ENCODE measurements at regions not wholly inside any gene's neighbourhood (a gene's known extent, or its start where the extent isn't known, plus 50 kb on each side); places are given as distances from the start of the nearest gene placed in this dataset.

GRCh38 chr6:77063494-77063893, 399.8 kb downstream of the HTR1B start:
- Histone ChIP-seq H3K27ac (no peak overlapping the region), H3K27me3 (replicated peaks; ENCODE audit: insufficient read depth) (no peaks in the 10 kb centered on the region), H3K36me3 (no peaks in the 10 kb centered on the region), H3K4me3 (no peak overlapping the region), H3K4me1 (ENCODE audit: control insufficient read depth in 1 of 2, low read depth in 2 of 2) (no peaks in the 10 kb centered on the region), H3K9me3 (no peaks in the 10 kb centered on the region)
- no peak for DNase-seq (ENCODE audit: low spot score)
- no peak for TF ChIP-seq CTCF (IDR thresholded peaks at IDR 0.05)
- no peak for ATAC-seq (ENCODE audit: insufficient number of reproducible peaks, low FRiP score, low read depth)

- ATAC-seq (ENCODE audit: insufficient number of reproducible peaks, low FRiP score, low read depth): no peak
- no peak overlapping the region for H3K4me3 ChIP-seq
- H3K36me3 ChIP-seq: no peaks in the 10 kb centered on the region
- TF ChIP-seq CTCF (IDR thresholded peaks at IDR 0.05): no peak
- no peak overlapping the region for H3K27ac ChIP-seq
- no peaks in the 10 kb centered on the region for H3K9me3 ChIP-seq
- no peak for DNase-seq (ENCODE audit: low spot score)
- H3K4me1 ChIP-seq (ENCODE audit: control insufficient read depth in 1 of 2, low read depth in 2 of 2): no peaks in the 10 kb centered on the region
- no peaks in the 10 kb centered on the region for H3K27me3 ChIP-seq (replicated peaks; ENCODE audit: insufficient read depth)
These were observed 407.6 kb downstream of the HTR1B start for GRCh38 chr6:77055711-77056110.

- no peak for TF ChIP-seq CTCF (IDR thresholded peaks at IDR 0.05)
- Histone ChIP-seq H3K4me3 (no peak overlapping the region), H3K9me3 (no peaks in the 10 kb centered on the region), H3K27me3 (replicated peaks; ENCODE audit: insufficient read depth) (no peaks in the 10 kb centered on the region), H3K4me1 (ENCODE audit: control insufficient read depth in 1 of 2, low read depth in 2 of 2) (no peaks in the 10 kb centered on the region), H3K36me3 (no peaks in the 10 kb centered on the region), H3K27ac (no peak overlapping the region)
- no peak for ATAC-seq (ENCODE audit: insufficient number of reproducible peaks, low FRiP score, low read depth)
- no peak for DNase-seq (ENCODE audit: low spot score)
These were observed 422.6 kb downstream of the HTR1B start for GRCh38 chr6:77040568-77041195.

- no peak for TF ChIP-seq CTCF (IDR thresholded peaks at IDR 0.05)
- H3K27me3 ChIP-seq (replicated peaks; ENCODE audit: insufficient read depth): no peaks in the 10 kb centered on the region
- no peak overlapping the region for H3K4me3 ChIP-seq
- no peaks in the 10 kb centered on the region for H3K4me1 ChIP-seq (ENCODE audit: control insufficient read depth in 1 of 2, low read depth in 2 of 2)
- ATAC-seq (ENCODE audit: insufficient number of reproducible peaks, low FRiP score, low read depth): no peak
- no peak for DNase-seq (ENCODE audit: low spot score)
- no peak overlapping the region for H3K27ac ChIP-seq
- H3K36me3 ChIP-seq: no peaks in the 10 kb centered on the region
- no peaks in the 10 kb centered on the region for H3K9me3 ChIP-seq
These were observed 424.5 kb downstream of the HTR1B start for GRCh38 chr6:77038807-77039206.

GRCh38 chr6:77037439-77037838, 425.9 kb downstream of the HTR1B start:
- no peaks in the 10 kb centered on the region for H3K36me3 ChIP-seq
- TF ChIP-seq CTCF (IDR thresholded peaks at IDR 0.05): no peak

More at GRCh38 chr6:77037439-77037838, 425.9 kb downstream of the HTR1B start:
- Histone ChIP-seq H3K4me1 (ENCODE audit: control insufficient read depth in 1 of 2, low read depth in 2 of 2) (no peaks in the 10 kb centered on the region), H3K4me3 (no peak overlapping the region), H3K27ac (no peak overlapping the region), H3K27me3 (replicated peaks; ENCODE audit: insufficient read depth) (no peaks in the 10 kb centered on the region), H3K9me3 (no peaks in the 10 kb centered on the region)
- DNase-seq (ENCODE audit: low spot score) (no peak), ATAC-seq (ENCODE audit: insufficient number of reproducible peaks, low FRiP score, low read depth) (no peak)

Measured in thoracic aorta (tissue), 2 donors.